Fibroblast of lung (primary cell): ENCODE measurements at regions not wholly inside any gene's neighbourhood (a gene's known extent, or its start where the extent isn't known, plus 50 kb on each side); places are given as distances from the start of the nearest gene placed in this dataset.
A peak's percentile ranks its signal among the peaks of the same experiment; 100 is the strongest.

Source experiments
- DNase-seq, 2 donors: peaks; one replicate each; pipeline versions ENCODE4 v3.0.0 to v3.0.0-alpha.2; 2010; ENCODE audit warnings: low read depth in 2 of 2
- H2AFZ ChIP-seq: 2 replicates; pipeline ENCODE4 v1.5.1; 2012; ENCODE audit warnings: low read length, control low read depth, inconsistent platforms
- H3K27ac ChIP-seq: 2 replicates; pipeline ENCODE4 v1.5.1; 2011; ENCODE audit warnings: low read length, control low read depth; ENCODE audit not compliant: insufficient read depth
- H3K27me3 ChIP-seq: 2 replicates; pipeline ENCODE4 v1.5.1; 2011; ENCODE audit warnings: mild to moderate bottlenecking, low read length; ENCODE audit not compliant: control insufficient read depth, insufficient read depth
- H3K36me3 ChIP-seq: 2 replicates; pipeline ENCODE4 v1.5.1; 2011; ENCODE audit warnings: low read length; ENCODE audit not compliant: control insufficient read depth, insufficient read depth
- H3K4me1 ChIP-seq: 2 replicates; pipeline ENCODE4 v1.5.1; 2011; ENCODE audit warnings: low read length; ENCODE audit not compliant: control insufficient read depth, insufficient read depth; ENCODE audit errors: extremely low read depth
- H3K4me2 ChIP-seq: 2 replicates; pipeline ENCODE4 v1.5.1; 2011; ENCODE audit warnings: low read length, control low read depth; ENCODE audit not compliant: insufficient read depth; ENCODE audit errors: extremely low read depth
- H3K4me3 ChIP-seq, 4 experiments: fragments of 200-600 bp in 1 of 4; sonication (generic) in 1 of 4; replicated peaks in 1 of 4; 2 replicates each; pipeline ENCODE4 v1.5.1; 2011 to 2016; ENCODE audit warnings: low read length in 4 of 4, low read depth in 3 of 4, mild to moderate bottlenecking in 3 of 4, control low read depth in 2 of 4, inconsistent platforms in 1 of 4, mixed read lengths in 1 of 4; ENCODE audit not compliant: insufficient read depth in 1 of 4; ENCODE audit errors: control extremely low read depth in 1 of 4
- H3K79me2 ChIP-seq: 2 replicates; pipeline ENCODE4 v1.5.1; 2012; ENCODE audit warnings: mild to moderate bottlenecking, low read length, inconsistent platforms; ENCODE audit not compliant: control insufficient read depth, insufficient read depth
- H3K9ac ChIP-seq: 2 replicates; pipeline ENCODE4 v1.5.1; 2011; ENCODE audit warnings: mild to moderate bottlenecking, low read length, control low read depth; ENCODE audit not compliant: insufficient read depth
- H3K9me3 ChIP-seq: 2 replicates; pipeline ENCODE4 v1.5.1; 2012; ENCODE audit warnings: low read depth, low read length; ENCODE audit not compliant: control insufficient read depth, insufficient read depth
- H4K20me1 ChIP-seq: 2 replicates; pipeline ENCODE4 v1.5.1; 2011; ENCODE audit warnings: low read length; ENCODE audit not compliant: control insufficient read depth, insufficient read depth; ENCODE audit errors: extremely low read depth
- CTCF ChIP-seq, 2 donors: IDR thresholded peaks in 1 of 2; conservative IDR thresholded peaks in 1 of 2; 1 replicate in 1 of 2; 2 replicates in 1 of 2; pipeline ENCODE4 v1.5.1; 2011 to 2012; ENCODE audit warnings: low read length in 2 of 2, control low read depth in 1 of 2, inconsistent platforms in 1 of 2, low read depth in 1 of 2, mild to moderate bottlenecking in 1 of 2
- EZH2 ChIP-seq: IDR thresholded peaks from 2 replicates; pipeline ENCODE4 v1.5.1; 2012; ENCODE audit warnings: low read length, control low read depth, mild to moderate bottlenecking; ENCODE audit errors: missing control alignments

- H3K27ac ChIP-seq: no peak overlapping the region
- TF ChIP-seq EZH2: no peak
- TF ChIP-seq CTCF (conservative IDR thresholded peaks at IDR 0.05 in 1 of 2, IDR thresholded peaks at IDR 0.05 in 1 of 2; ENCODE audit: low read depth in 1 of 2, low read length in 2 of 2): no peak
- H3K9me3 ChIP-seq: no peaks in the 10 kb centered on the region
- no peak overlapping the region for H2AFZ ChIP-seq
- no peak for DNase-seq
- no peaks in the 10 kb centered on the region for H3K79me2 ChIP-seq
- H3K9ac ChIP-seq: no peak overlapping the region
- H3K4me2 ChIP-seq: no peak overlapping the region
- H3K27me3 ChIP-seq: no peaks in the 10 kb centered on the region
- H4K20me1 ChIP-seq: no peaks in the 10 kb centered on the region
- no peak overlapping the region for H3K4me3 ChIP-seq
- H3K4me1 ChIP-seq: peaks cover 5% of the 10 kb centered on the region
- H3K36me3 ChIP-seq: no peaks in the 10 kb centered on the region
Observed at GRCh38 chr1:79196211-79196610, 189.7 kb upstream of the ADGRL4 start.

GRCh38 chr1:79193211-79194079 lies 186.9 kb upstream of the ADGRL4 start:
- Histone ChIP-seq H3K27ac (no peak overlapping the region), H3K9me3 (no peaks in the 10 kb centered on the region), H4K20me1 (no peaks in the 10 kb centered on the region), H3K4me1 (peaks cover 5% of the 10 kb centered on the region), H3K36me3 (no peaks in the 10 kb centered on the region), H3K4me2 (peak overlapping the region; percentile 28), H3K79me2 (no peaks in the 10 kb centered on the region), H3K9ac (no peak overlapping the region), H3K4me3 (no peak overlapping the region), H2AFZ (peak overlapping the region; percentile 51), H3K27me3 (no peaks in the 10 kb centered on the region)
- peak; percentile 79 to 81 for DNase-seq
- TF ChIP-seq EZH2 (no peak), CTCF (conservative IDR thresholded peaks at IDR 0.05 in 1 of 2, IDR thresholded peaks at IDR 0.05 in 1 of 2; ENCODE audit: low read depth in 1 of 2, low read length in 2 of 2) (no peak)

- Histone ChIP-seq H3K4me1 (peaks cover 5% of the 10 kb centered on the region), H3K36me3 (no peaks in the 10 kb centered on the region), H3K9ac (no peak overlapping the region), H3K27me3 (no peaks in the 10 kb centered on the region), H3K27ac (no peak overlapping the region), H3K4me3 (no peak overlapping the region), H3K4me2 (no peak overlapping the region), H3K9me3 (no peaks in the 10 kb centered on the region), H4K20me1 (no peaks in the 10 kb centered on the region), H3K79me2 (no peaks in the 10 kb centered on the region), H2AFZ (no peak overlapping the region)
- DNase-seq: peak in 1 of 2 donors; percentile 55
- TF ChIP-seq EZH2: no peak
- TF ChIP-seq CTCF (conservative IDR thresholded peaks at IDR 0.05 in 1 of 2, IDR thresholded peaks at IDR 0.05 in 1 of 2; ENCODE audit: low read depth in 1 of 2, low read length in 2 of 2): no peak
Observed at GRCh38 chr1:79190074-79190473, 183.5 kb upstream of the ADGRL4 start.
